ENCODE measurements at regions not wholly inside any gene's neighbourhood (a gene's known extent, or its start where the extent isn't known, plus 50 kb on each side); places are given as distances from the start of the nearest gene placed in this dataset.

- intact Hi-C loops (cut with micrococcal nuclease): no loop called here
- DNase-seq: no peak
- ATAC-seq: no peak
These were observed 1661.3 kb downstream of the HACE1 start for GRCh38 chr6:103198386-103198785.

- ATAC-seq (no peak), DNase-seq (no peak)
- intact Hi-C loops (cut with micrococcal nuclease): no loop called here
These were observed 1666.3 kb downstream of the HACE1 start for GRCh38 chr6:103193413-103193812.

- ATAC-seq (no peak), DNase-seq (no peak)
- intact Hi-C loops (cut with micrococcal nuclease): no loop called here
These were observed 1668.2 kb downstream of the HACE1 start for GRCh38 chr6:103191391-103192093.

DNA sequence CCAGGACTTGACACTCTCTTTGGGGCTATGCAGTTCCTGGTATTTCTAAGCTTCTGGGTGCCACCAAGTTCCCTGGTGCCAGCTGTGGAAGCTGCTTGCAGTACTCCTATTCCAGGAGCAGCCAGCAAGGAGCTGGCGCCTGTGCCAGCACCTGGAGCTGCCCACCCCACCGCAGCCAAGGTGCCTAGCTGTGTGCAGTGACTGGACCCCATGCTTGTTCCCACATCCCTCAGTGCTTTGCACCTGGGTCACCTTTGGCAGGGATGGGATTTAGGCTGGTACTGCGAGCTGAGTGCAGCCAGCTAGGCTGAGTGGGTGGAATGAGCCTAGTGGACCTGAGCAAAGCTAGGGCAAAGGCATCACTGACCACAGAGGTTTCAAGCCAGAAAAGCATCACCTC lies 1674.9 kb downstream of the HACE1 start:
- DNase-seq (no peak), ATAC-seq (no peak)
- intact Hi-C loops (cut with micrococcal nuclease): no loop called here

GRCh38 chr6:103183831-103184411 lies 1675.8 kb downstream of the HACE1 start:
- intact Hi-C loops (cut with micrococcal nuclease): no loop called here
- no peak for DNase-seq
- ATAC-seq: no peak

DNA sequence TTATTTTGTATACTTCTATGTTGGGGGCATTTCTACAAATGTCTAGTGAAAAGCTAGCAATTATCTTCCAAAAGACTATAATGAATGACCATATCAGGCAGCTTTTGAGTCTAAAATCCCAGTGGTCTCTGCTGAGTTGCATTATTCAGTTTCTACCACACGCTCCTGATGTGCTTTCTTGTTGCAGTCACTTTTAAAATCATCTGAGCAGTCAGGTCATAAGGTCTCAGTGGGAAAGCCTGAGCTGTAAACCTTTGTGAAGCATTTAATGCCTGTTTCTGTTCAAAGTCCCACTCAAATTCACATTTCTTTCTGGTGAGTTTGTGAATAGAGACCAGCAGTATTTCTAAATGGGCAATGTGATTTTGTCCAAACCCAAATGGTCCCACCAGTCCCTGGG lies 1681.5 kb downstream of the HACE1 start:
- ATAC-seq: no peak
- no peak for DNase-seq

GRCh38 chr6:103177791-103178190 lies 1681.9 kb downstream of the HACE1 start:
- intact Hi-C loops (cut with micrococcal nuclease): no loop called here
- ATAC-seq: no peak
- DNase-seq: no peak

More for the DNA sequence above, 1681.5 kb downstream of the HACE1 start:
- intact Hi-C loops (cut with micrococcal nuclease): no loop called here

GRCh38 chr6:103175056-103175455 lies 1684.7 kb downstream of the HACE1 start:
- no peak for DNase-seq
- no peak for ATAC-seq
- intact Hi-C loops (cut with micrococcal nuclease): no loop called here

- no peak for DNase-seq
- ATAC-seq: no peak
- intact Hi-C loops (cut with micrococcal nuclease): no loop called here
These were observed 1692.2 kb downstream of the HACE1 start for GRCh38 chr6:103167345-103168071.

DNA sequence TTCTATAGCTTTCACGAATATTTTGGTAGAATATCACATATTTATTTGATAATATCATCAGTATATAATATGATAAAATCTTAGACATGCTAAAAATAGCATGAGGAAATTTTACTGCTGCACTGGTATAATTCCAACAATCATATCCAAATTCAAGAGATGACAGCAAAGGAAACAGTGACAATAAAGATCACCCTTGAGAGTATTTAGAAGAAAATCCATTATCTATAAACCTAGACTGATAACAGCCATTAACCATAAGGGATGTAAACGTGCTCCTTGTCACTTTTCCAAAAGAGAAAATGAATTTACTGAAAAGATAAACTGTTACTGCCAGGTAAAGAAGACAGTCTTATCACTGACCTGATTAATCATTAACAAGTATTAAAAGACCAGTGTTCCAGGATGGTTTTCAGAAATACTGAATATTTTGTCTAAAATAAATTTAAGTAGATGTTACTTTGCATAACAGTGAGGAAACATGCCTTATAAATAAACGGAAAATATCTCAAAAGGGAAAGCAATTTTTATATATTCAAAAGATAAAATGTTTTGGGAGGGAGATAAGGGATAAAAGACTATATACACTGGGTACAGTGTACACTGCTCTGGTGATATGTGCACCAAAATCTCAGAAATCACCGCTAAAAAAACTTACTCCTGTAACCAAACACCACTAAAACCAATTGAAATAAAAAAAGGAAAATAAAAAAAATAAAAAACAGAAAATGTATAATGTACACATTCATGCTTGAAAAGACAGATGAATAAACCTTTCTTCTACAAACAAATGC lies 1704.7 kb downstream of the HACE1 start:
- intact Hi-C loops (cut with micrococcal nuclease): no loop called here
- ATAC-seq (no peak), DNase-seq (no peak)

DNA sequence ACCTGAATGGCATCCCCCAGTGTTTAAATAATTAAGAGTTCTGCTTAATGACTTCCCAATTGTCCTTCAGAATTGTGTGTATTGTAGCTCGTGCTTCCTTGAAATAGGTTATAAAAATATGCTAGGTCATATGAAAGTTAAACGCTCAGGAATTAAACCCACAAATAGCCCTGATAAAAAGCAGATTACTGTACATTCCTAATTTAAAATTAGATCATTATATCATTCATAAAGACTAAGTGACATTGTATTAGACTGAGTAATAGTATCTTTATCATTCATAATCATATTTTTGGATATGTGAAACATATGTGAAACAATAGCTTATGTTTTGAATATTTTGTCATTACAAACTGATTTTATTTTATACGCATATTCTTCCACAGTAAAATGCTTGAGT lies 1706.7 kb downstream of the HACE1 start:
- DNase-seq: no peak
- intact Hi-C loops (cut with micrococcal nuclease): no loop called here
- ATAC-seq: peak; percentile 59

DNA sequence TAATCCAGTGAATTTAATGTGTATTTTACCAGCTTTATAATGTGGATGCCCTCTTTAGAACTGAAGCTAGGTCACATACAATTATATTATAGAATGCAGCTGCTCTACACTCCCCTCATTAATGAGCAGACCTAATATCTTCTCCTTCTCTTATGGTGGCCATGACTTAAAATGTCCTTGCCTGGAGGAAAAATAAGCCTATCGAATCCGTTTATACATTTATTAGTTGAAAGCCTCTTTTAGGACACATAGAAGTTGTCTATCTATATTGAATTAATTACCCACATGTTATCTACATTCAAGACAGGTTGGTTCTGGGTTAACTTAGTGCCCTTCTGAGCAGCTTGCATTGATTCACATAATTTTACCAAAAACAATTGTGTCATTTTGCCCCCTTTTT lies 1716.8 kb downstream of the HACE1 start:
- intact Hi-C loops (cut with micrococcal nuclease): no loop called here
- DNase-seq (no peak), ATAC-seq (no peak)

DNA sequence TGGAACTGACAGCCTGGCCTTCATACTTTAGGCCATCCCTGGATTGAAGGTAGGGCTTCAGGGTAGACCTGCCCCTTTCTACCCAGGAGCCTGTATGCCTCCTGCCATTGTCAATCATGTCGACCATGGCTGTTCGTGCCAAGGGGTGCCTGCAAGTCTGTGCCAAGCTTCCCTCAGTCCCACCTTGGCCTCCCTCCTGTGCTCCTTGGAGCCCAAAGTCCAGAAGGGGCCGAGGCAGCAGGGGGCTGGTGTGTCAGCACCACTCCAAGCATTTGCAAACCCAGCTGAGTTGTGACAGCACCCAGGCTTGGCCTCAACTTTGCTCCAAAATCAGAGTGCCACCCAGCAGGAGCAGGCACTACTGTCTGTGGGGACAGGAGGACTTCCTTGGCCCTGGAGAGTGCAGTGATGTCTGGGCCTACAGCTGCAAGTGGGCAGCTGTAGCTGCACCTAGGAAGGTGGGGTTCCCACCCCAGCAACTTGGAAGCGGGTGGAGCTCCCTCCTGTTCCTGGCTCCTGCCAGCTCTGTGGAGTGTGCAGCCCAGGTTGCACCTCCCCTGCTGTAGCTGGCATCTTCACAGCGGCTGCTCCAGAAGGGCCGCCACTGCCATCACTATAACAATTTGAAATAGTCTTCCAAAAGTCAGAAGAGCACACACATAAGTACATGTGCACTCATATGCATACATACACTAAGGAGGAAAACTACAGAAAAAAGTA lies 1719.3 kb downstream of the HACE1 start:
- DNase-seq: no peak
- no peak for ATAC-seq
- intact Hi-C loops (cut with micrococcal nuclease): no loop called here

DNA sequence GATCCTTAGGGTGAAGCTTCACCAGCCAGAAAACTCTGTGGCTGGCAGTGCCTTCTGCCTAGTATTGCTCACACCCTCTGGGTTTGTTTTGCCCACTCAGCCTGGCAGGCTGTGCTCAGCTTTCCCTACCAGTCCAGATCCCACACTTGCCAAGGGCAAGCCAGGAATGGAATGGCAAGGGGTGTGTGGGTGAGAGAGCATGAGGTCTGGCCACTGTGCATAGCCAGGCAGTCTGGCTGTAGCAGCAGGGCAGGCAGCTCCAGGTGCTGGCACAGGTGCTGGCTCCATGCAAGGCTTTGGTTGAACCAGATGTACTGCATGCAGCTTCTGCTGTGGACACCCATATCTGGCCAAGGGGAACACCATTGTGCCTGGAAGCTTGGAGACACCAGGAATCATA lies 1720.3 kb downstream of the HACE1 start:
- intact Hi-C loops (cut with micrococcal nuclease): no loop called here
- peak; percentile 84 for ATAC-seq

DNA sequence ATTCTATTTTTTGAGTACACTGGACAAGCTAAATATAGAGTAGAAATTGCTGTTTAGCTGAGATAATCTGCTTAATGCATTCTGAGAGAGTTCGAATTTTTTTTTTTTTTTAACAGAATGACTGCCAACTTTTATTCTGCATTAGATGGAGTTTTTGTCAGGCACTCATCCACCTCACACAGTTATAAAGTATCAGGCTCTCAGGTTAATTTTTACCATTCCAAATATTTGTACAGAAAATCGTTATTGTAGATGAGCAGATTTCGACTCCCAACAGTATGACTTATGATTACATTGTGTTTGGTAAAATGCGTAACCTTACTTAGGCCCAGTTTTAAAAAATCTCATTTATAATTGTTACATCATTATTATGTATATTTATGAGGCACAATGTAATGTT lies 1731.0 kb downstream of the GRIK2 start:
- DNase-seq (no peak), ATAC-seq (no peak)
- intact Hi-C loops (cut with micrococcal nuclease): no loop called here

More for the DNA sequence above, 1720.3 kb downstream of the HACE1 start:
- peak; percentile 31 for DNase-seq

GRCh38 chr6:103122766-103123601 lies 1729.5 kb downstream of the GRIK2 start:
- intact Hi-C loops (cut with micrococcal nuclease): no loop called here
- DNase-seq (peak; percentile 26), ATAC-seq (peak; percentile 50)

- no peak for ATAC-seq
- no peak for DNase-seq
- intact Hi-C loops (cut with micrococcal nuclease): no loop called here
These were observed 1725.5 kb downstream of the GRIK2 start for GRCh38 chr6:103119056-103119455.

- intact Hi-C loops (cut with micrococcal nuclease): no loop called here
- no peak for ATAC-seq
- no peak for DNase-seq
These were observed 1721.1 kb downstream of the GRIK2 start for GRCh38 chr6:103114582-103114981.
